H1 (cell line): ENCODE measurements at regions not wholly inside any gene's neighbourhood (a gene's known extent, or its start where the extent isn't known, plus 50 kb on each side); places are given as distances from the start of the nearest gene placed in this dataset.

Source experiments
- CTCF ChIA-PET: fragments of 300-600 bp; sonication (Branson Sonifier 250); formaldehyde crosslinking; loops from one replicate; lab custom pipeline; 2021; ENCODE audit not compliant: partially characterized antibody; lab: Charles Lee
- POLR2A ChIA-PET: fragments of 300-600 bp; sonication (Branson Sonifier 250); formaldehyde crosslinking; loops from one replicate; lab custom pipeline; 2021; ENCODE audit warnings: inconsistent platforms; ENCODE audit not compliant: partially characterized antibody; lab: Charles Lee
- DNase-seq, 2 experiments: peaks; one replicate each; pipeline versions ENCODE4 v3.0.0 to v3.0.0-alpha.2; 2010 to 2022; ENCODE audit warnings: low spot score in 2 of 2, low read depth in 1 of 2, mixed read lengths in 1 of 2
- FAIRE-seq: peaks from 2 replicates; lab custom pipeline; 2011; peaks lifted over from hg19 to GRCh38; lab: Jason Lieb, UNC
- H2AFZ ChIP-seq: 2 replicates; pipeline ENCODE4 v1.8.1; 2012; ENCODE audit warnings: low read length, inconsistent platforms
- H2AK5ac ChIP-seq: 2 replicates; pipeline ENCODE4 v1.6.1; 2013; ENCODE audit warnings: low read depth, low read length
- H2BK120ac ChIP-seq: replicated peaks from 2 replicates; pipeline ENCODE3; 2013; ENCODE audit warnings: low read depth, low read length, inconsistent platforms
- H2BK12ac ChIP-seq: 2 replicates; pipeline ENCODE4 v1.6.1; 2013; ENCODE audit warnings: low read depth, low read length
- H2BK15ac ChIP-seq: 2 replicates; pipeline ENCODE4 v1.6.1; 2013; ENCODE audit warnings: low read length
- H2BK20ac ChIP-seq: 2 replicates; pipeline ENCODE4 v1.6.1; 2013; ENCODE audit warnings: low read length
- H2BK5ac ChIP-seq: 2 replicates; pipeline ENCODE4 v1.6.1; 2013; ENCODE audit warnings: low read depth, low read length
- H3K14ac ChIP-seq: 2 replicates; pipeline ENCODE4 v1.6.1; 2013; ENCODE audit warnings: inconsistent platforms; ENCODE audit not compliant: insufficient read length
- H3K18ac ChIP-seq: 2 replicates; pipeline ENCODE4 v1.6.1; 2013; ENCODE audit warnings: low read length; ENCODE audit errors: extremely low read depth
- H3K23ac ChIP-seq: 2 replicates; pipeline ENCODE4 v1.6.1; 2013; ENCODE audit warnings: inconsistent platforms; ENCODE audit not compliant: insufficient read length
- H3K23me2 ChIP-seq: 2 replicates; pipeline ENCODE4 v1.6.1; 2013; ENCODE audit warnings: low read depth, low read length
- H3K27ac ChIP-seq: 2 replicates; pipeline ENCODE4 v1.6.1; 2011; ENCODE audit warnings: low read depth, low read length, inconsistent platforms
- H3K27me3 ChIP-seq, 4 experiments: replicated peaks in 1 of 4; 1 replicate in 1 of 4; 2 replicates in 3 of 4; pipeline versions ENCODE4 v1.6.1 to v1.8.1; 2011 to 2013; ENCODE audit warnings: low read length in 3 of 4, mild to moderate bottlenecking in 3 of 4, inconsistent platforms in 2 of 4, mixed read lengths in 2 of 4, moderate library complexity in 1 of 4; ENCODE audit not compliant: control insufficient read depth in 3 of 4, insufficient read depth in 3 of 4; ENCODE audit errors: extremely low read depth in 1 of 4
- H3K36me3 ChIP-seq, 4 experiments: 2 replicates each; pipeline versions ENCODE4 v1.6.1 to v1.8.1; 2011 to 2013; ENCODE audit warnings: mild to moderate bottlenecking in 4 of 4, low read length in 3 of 4, moderate library complexity in 2 of 4, control low read depth in 1 of 4, inconsistent platforms in 1 of 4; ENCODE audit not compliant: insufficient read depth in 4 of 4, control insufficient read depth in 2 of 4
- H3K4ac ChIP-seq: replicated peaks from 2 replicates; pipeline ENCODE3; 2013; ENCODE audit warnings: low read length, low read depth, mixed read lengths, inconsistent platforms; ENCODE audit not compliant: insufficient read length
- H3K4me1 ChIP-seq, 4 experiments: replicated peaks in 1 of 4; 1 replicate in 1 of 4; 2 replicates in 3 of 4; pipeline versions ENCODE4 v1.6.1 to v1.8.1; 2011 to 2013; ENCODE audit warnings: low read length in 3 of 4, inconsistent platforms in 2 of 4, mixed read lengths in 1 of 4; ENCODE audit not compliant: insufficient read depth in 4 of 4, control insufficient read depth in 3 of 4
- H3K4me2 ChIP-seq, 2 experiments: 2 replicates each; pipeline versions ENCODE4 v1.6.1 to v1.8.1; 2011 to 2013; ENCODE audit warnings: low read depth in 2 of 2, low read length in 2 of 2, control low read depth in 1 of 2, inconsistent platforms in 1 of 2, mild to moderate bottlenecking in 1 of 2; ENCODE audit not compliant: insufficient read depth in 1 of 2
- H3K4me3 ChIP-seq, 4 experiments: fragments of 200-600, 300-600 bp in 1 of 4; sonication (generic), shearing (Covaris generic), sonication (Bioruptor Twin) in 1 of 4; 2 replicates each; pipeline versions ENCODE4 v1.5.1 to v1.8.1; 2011 to 2016; ENCODE audit warnings: low read length in 4 of 4, low read depth in 3 of 4, control low read depth in 2 of 4, inconsistent platforms in 2 of 4, mild to moderate bottlenecking in 2 of 4, mixed read lengths in 1 of 4, moderate library complexity in 1 of 4; ENCODE audit not compliant: insufficient read depth in 2 of 4; ENCODE audit errors: extremely low read depth in 1 of 4
- H3K56ac ChIP-seq: replicated peaks from 2 replicates; pipeline ENCODE3; 2013; ENCODE audit warnings: low read depth, mild to moderate bottlenecking, mixed read lengths, low read length, inconsistent platforms; ENCODE audit not compliant: insufficient read length
- H3K79me1 ChIP-seq: 2 replicates; pipeline ENCODE4 v1.6.1; 2013; ENCODE audit warnings: low read depth, low read length, control low read depth
- H3K79me2 ChIP-seq, 2 experiments: 2 replicates each; pipeline versions ENCODE4 v1.6.1 to v1.8.1; 2012 to 2013; ENCODE audit warnings: low read length in 2 of 2, mild to moderate bottlenecking in 2 of 2, inconsistent platforms in 1 of 2; ENCODE audit not compliant: insufficient read depth in 2 of 2, control insufficient read depth in 1 of 2
- H3K9ac ChIP-seq, 4 experiments: replicated peaks in 1 of 4; 1 replicate in 1 of 4; 2 replicates in 3 of 4; pipeline versions ENCODE4 v1.6.1 to v1.8.1; 2011 to 2013; ENCODE audit warnings: low read depth in 3 of 4, low read length in 3 of 4, control low read depth in 2 of 4, mild to moderate bottlenecking in 2 of 4, moderate library complexity in 2 of 4, inconsistent platforms in 1 of 4; ENCODE audit errors: extremely low read depth in 1 of 4
- H3K9me3 ChIP-seq, 2 experiments: 2 replicates each; pipeline versions ENCODE4 v1.6.1 to v1.8.1; 2012 to 2013; ENCODE audit warnings: mild to moderate bottlenecking in 2 of 2, moderate library complexity in 2 of 2, control low read depth in 1 of 2, inconsistent platforms in 1 of 2, low read depth in 1 of 2, low read length in 1 of 2, mixed read lengths in 1 of 2; ENCODE audit not compliant: insufficient read depth in 2 of 2
- H4K20me1 ChIP-seq, 2 experiments: replicated peaks in 1 of 2; 2 replicates each; pipeline versions ENCODE3 to v1.8.1; 2011 to 2013; ENCODE audit warnings: inconsistent platforms in 2 of 2, low read length in 2 of 2, mild to moderate bottlenecking in 1 of 2; ENCODE audit not compliant: insufficient read depth in 2 of 2, control insufficient read depth in 1 of 2
- H4K5ac ChIP-seq: 2 replicates; pipeline ENCODE4 v1.6.1; 2013; ENCODE audit warnings: low read length, low read depth, mixed read lengths, inconsistent platforms; ENCODE audit not compliant: insufficient read length
- H4K8ac ChIP-seq: 2 replicates; pipeline ENCODE4 v1.8.0; 2013; ENCODE audit warnings: mild to moderate bottlenecking, moderate library complexity, low read length, inconsistent platforms; ENCODE audit not compliant: insufficient read depth; ENCODE audit errors: extremely low read depth
- H4K91ac ChIP-seq: replicated peaks from 2 replicates; pipeline ENCODE3; 2013; ENCODE audit warnings: low read length, mixed read lengths, inconsistent platforms; ENCODE audit not compliant: insufficient read length
- ASH2L ChIP-seq: fragments of 200-600, 300-600 bp; sonication (generic); IDR thresholded peaks from one replicate; pipeline ENCODE4 v1.7.1; 2017; ENCODE audit warnings: low read length
- FOSL1 ChIP-seq: IDR thresholded peaks from 2 replicates; pipeline ENCODE4 v1.6.1; 2011; ENCODE audit warnings: mild to moderate bottlenecking, low read depth, low read length, moderate library complexity; ENCODE audit not compliant: insufficient read depth
- GABPA ChIP-seq: IDR thresholded peaks from 2 replicates; pipeline ENCODE4 v1.6.1; 2011; ENCODE audit warnings: mild to moderate bottlenecking, low read length, moderate library complexity, borderline replicate concordance; ENCODE audit not compliant: insufficient read depth
- NANOG ChIP-seq: IDR thresholded peaks from 2 replicates; pipeline ENCODE4 v1.6.1; 2011; ENCODE audit warnings: low read length, low read depth, mild to moderate bottlenecking, inconsistent platforms; ENCODE audit not compliant: insufficient read depth, poor library complexity, severe bottlenecking
- PHF8 ChIP-seq: fragments of 200-600 bp; sonication (generic); conservative IDR thresholded peaks from 2 replicates; pipeline ENCODE4 v1.7.1; 2012; ENCODE audit warnings: low read depth, mild to moderate bottlenecking, inconsistent platforms, low read length, moderate library complexity
- POLR2AphosphoS5 ChIP-seq: IDR thresholded peaks from 2 replicates; pipeline ENCODE4 v1.6.1; 2011; ENCODE audit warnings: low read depth, low read length
- RBBP5 ChIP-seq: IDR thresholded peaks from 2 replicates; pipeline ENCODE4 v1.7.1; 2012; ENCODE audit warnings: low read depth, mild to moderate bottlenecking, inconsistent platforms, low read length, moderate library complexity, borderline replicate concordance
- RFX5 ChIP-seq: IDR thresholded peaks from 2 replicates; pipeline ENCODE4 v1.6.1; 2011; ENCODE audit warnings: low read depth, low read length, improper control_type of control experiment, borderline replicate concordance
- SP2 ChIP-seq: IDR thresholded peaks from 2 replicates; pipeline ENCODE4 v1.6.1; 2012; ENCODE audit warnings: mild to moderate bottlenecking, low read length, inconsistent platforms
- SP4 ChIP-seq: IDR thresholded peaks from 2 replicates; pipeline ENCODE4 v1.6.1; 2012; ENCODE audit warnings: low read length, inconsistent platforms
- SUZ12 ChIP-seq: fragments of 200-600 bp; sonication (generic); IDR thresholded peaks from 2 replicates; pipeline ENCODE4 v1.6.1; 2012; ENCODE audit warnings: mild to moderate bottlenecking, inconsistent platforms, low read length, moderate library complexity, mixed read lengths
- TF ChIP-seq, protein P1 (sequence below): IDR thresholded peaks from 2 replicates; pipeline ENCODE4 v1.6.1; 2011; ENCODE audit warnings: low read depth, mild to moderate bottlenecking, low read length; ENCODE audit not compliant: insufficient read depth
- TF ChIP-seq, protein P2 (sequence below): IDR thresholded peaks from 2 replicates; pipeline ENCODE4 v1.6.1; 2011; ENCODE audit warnings: low read length, improper control_type of control experiment

DNA sequence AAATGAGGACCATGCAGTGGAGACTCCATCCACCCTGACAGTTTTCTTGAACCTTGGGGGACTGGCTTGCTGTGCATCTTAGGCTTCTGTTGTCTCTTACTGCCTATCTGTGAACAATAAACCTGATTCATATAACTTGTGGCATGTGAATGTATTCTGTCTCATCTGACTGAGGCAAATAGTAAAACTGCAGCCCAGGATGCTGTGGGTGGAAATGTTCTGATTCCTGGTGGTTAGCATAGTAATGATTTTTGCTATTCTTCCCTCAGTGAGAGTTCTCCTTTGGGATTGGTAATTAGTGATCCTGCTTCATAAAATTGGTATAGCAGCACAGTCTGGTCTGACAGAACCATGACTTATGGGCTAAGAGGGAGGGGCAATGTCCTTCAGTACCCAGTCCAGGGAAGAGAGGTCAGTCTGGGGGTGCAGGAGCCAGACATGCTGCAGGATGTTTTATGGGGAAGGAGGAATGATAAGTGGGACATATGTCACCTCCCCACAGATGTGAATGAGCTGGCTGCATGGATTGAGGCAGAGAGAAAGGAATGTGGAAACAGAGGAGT, 147.1 kb downstream of the OR2B2 start:
- Histone ChIP-seq H2AFZ (no peak overlapping the region), H3K56ac (no peak overlapping the region), H3K4me3 (no peak overlapping the region), H3K79me1 (no peaks in the 10 kb centered on the region), H2AK5ac (no peak overlapping the region), H3K27ac (no peak overlapping the region), H3K4ac (no peak overlapping the region), H2BK12ac (no peak overlapping the region), H3K14ac (no peak overlapping the region), H2BK20ac (no peak overlapping the region), H3K27me3 (peaks cover 46 to 67% (median 63%) of the 10 kb centered on the region in 4 experiments), H3K4me2 (no peak overlapping the region), H3K9me3 (no peaks in the 10 kb centered on the region), H3K18ac (no peak overlapping the region), H4K20me1 (peaks cover 0 to 6% of the 10 kb centered on the region in 2 experiments), H2BK5ac (no peak overlapping the region), H4K8ac (no peak overlapping the region), H2BK15ac (no peak overlapping the region), H4K91ac (no peak overlapping the region), H3K23me2 (peaks cover 3% of the 10 kb centered on the region; the same call in 1 of the 2 replicates), H3K4me1 (peaks cover 0 to 2% (median 0%) of the 10 kb centered on the region in 4 experiments; a peak in 2 of 7 replicates), H2BK120ac (no peak overlapping the region), H3K79me2 (no peaks in the 10 kb centered on the region), H3K23ac (no peak overlapping the region), H3K9ac (no peak overlapping the region), H4K5ac (no peak overlapping the region), H3K36me3 (no peaks in the 10 kb centered on the region)
- FAIRE-seq (no peak), DNase-seq (no peak)
- POLR2A ChIA-PET: interaction anchor here (1.0 to 1.1 kb wide), 2 partner anchors 42 to 50 kb away, joined by 3 read pairs; a partner anchor contains a TSS
- CTCF ChIA-PET: interaction anchor here (0.6 to 2.0 kb wide), 6 partner anchors 8 to 603 kb away, joined by 3 to 5 read pairs (median 3); no protein-coding TSS in a partner anchor
- no peak for TF ChIP-seq SUZ12
- TF ChIP-seq SP4: no peak
- no peak for TF ChIP-seq NANOG
- TF ChIP-seq, protein P1, sequence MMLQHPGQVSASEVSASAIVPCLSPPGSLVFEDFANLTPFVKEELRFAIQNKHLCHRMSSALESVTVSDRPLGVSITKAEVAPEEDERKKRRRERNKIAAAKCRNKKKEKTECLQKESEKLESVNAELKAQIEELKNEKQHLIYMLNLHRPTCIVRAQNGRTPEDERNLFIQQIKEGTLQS: no peak
- no peak for TF ChIP-seq SP2
- no peak for TF ChIP-seq RBBP5
- no peak for TF ChIP-seq PHF8
- no peak for TF ChIP-seq FOSL1
- TF ChIP-seq RFX5: no peak
- no peak for TF ChIP-seq ASH2L
- no peak for TF ChIP-seq GABPA
- TF ChIP-seq POLR2AphosphoS5: no peak
- TF ChIP-seq, protein P2, sequence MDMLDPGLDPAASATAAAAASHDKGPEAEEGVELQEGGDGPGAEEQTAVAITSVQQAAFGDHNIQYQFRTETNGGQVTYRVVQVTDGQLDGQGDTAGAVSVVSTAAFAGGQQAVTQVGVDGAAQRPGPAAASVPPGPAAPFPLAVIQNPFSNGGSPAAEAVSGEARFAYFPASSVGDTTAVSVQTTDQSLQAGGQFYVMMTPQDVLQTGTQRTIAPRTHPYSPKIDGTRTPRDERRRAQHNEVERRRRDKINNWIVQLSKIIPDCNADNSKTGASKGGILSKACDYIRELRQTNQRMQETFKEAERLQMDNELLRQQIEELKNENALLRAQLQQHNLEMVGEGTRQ: no peak
